GM19463 (cell line): ENCODE measurements at regions not wholly inside any gene's neighbourhood (a gene's known extent, or its start where the extent isn't known, plus 50 kb on each side); places are given as distances from the start of the nearest gene placed in this dataset.
A peak's percentile ranks its signal among the peaks of the same experiment; 100 is the strongest.

Experiments used
- ATAC-seq: cut with Tn5 transposase; IDR thresholded peaks from one replicate; pipeline ENCODE4 v1.9.1; 2021; ENCODE audit warnings: mild to moderate bottlenecking, moderate library complexity; ENCODE audit not compliant: unreplicated experiment

GRCh38 chr11:76298255-76298654, 82.7 kb downstream of the THAP12 start:
- ATAC-seq = no peak

DNA sequence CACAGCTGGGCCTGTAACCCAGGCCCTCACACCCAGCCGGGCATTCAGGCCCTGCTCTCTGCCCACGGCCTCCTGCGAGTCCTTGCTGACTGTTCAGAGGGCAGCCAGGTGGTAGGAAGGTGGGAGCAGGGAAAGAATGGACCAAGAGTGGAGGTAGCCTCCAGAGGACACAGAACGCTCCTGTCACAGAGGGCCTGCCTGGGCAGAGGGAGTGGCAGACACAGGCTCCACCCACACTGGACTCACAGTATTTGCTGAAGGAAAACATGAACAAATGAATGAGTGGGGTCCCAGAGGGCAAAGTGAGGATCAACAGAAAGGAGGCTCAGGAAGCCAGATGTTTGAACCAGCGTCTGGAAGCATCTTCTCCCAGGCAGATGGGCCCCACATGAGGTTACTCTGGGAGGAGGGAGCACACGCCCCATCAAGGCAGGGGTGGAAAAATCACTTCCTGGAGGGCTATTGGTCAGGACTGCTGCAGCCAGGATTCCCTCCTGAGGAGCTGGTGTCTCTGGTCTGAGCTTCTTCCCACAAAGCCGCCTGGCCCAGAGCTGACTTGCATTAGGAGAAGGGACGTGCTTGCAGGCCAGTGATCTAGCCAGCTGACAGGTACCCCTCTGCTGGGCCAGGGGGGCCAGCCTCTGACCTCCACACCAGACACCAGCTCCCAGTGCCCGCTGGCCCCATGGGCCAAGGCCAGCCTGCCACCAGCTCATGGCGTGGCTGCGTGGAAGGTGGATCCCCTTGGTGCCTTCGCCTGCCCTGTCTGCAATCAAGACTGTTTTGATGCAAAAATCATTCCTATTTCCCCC, 84.0 kb downstream of the THAP12 start:
- no peak for ATAC-seq

DNA sequence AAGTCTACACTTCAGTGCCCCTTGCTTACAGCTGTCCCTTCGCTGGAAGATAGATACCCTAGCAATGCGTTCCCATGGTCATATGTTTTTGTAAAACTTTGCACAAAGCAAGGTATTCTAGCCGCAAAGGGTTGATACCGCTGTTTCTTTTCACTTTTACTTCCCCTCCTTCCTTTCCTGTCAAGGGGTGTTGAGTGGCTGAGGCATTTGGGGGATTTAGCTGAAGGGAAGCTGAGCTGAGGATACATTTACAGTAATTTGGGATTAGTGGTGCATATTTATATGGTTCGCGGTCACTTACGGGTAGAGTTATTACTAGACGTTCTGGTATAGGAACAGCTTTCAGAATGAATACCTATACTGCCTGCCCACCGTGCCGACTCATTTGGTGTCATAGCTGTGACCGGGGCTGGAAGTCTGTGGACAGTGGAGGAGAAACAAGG, 86.9 kb upstream of the WNT11 start:
- peak; percentile 42 for ATAC-seq

GRCh38 chr11:76292583-76293188, 86.4 kb upstream of the WNT11 start:
- ATAC-seq = no peak

DNA sequence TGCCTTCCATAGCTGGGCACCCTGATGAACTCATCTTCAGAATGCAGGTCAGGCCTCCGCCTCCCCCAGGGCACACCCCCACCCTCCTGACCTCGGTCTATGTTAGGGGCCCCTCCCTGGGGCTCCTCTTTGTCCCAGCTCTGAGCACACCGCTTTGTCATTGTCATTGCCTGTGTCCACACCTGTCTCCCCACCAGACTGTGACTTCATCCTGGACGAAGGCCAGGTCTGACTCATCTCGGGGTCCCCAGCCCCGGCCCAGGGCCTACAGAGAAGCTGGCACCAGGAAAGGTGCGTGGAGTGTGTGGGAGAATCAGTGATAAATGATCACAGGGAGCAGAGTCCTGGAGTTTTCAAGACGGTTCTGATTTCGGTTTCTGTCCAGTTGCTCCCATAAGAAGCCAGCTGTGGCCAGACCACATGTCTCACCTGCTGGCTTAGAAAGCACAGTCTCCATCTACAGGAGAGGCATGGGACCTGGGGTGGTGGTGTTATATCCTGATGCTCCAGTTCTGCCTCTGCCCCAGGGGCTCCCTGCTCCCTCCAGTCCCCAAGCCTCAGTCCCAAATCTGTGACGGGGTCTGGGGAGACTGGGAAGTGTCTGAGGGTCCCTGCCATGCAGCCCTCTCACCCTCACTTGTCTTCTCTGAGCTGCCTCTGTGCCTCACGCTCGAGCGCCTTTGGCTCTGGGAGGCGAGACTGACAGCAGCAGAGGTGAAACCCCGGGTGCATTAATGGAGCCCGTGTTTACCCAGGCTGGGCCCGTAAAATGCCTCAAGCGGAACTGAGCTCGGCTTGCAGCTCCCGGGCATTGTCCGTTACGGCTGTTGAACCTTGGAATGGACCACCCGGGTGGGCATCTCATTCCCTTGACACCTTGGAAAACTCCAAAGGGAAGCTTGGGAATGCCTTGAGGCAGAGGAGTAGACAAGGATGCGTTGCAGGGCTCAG, 85.5 kb upstream of the WNT11 start:
- ATAC-seq = no peak

DNA sequence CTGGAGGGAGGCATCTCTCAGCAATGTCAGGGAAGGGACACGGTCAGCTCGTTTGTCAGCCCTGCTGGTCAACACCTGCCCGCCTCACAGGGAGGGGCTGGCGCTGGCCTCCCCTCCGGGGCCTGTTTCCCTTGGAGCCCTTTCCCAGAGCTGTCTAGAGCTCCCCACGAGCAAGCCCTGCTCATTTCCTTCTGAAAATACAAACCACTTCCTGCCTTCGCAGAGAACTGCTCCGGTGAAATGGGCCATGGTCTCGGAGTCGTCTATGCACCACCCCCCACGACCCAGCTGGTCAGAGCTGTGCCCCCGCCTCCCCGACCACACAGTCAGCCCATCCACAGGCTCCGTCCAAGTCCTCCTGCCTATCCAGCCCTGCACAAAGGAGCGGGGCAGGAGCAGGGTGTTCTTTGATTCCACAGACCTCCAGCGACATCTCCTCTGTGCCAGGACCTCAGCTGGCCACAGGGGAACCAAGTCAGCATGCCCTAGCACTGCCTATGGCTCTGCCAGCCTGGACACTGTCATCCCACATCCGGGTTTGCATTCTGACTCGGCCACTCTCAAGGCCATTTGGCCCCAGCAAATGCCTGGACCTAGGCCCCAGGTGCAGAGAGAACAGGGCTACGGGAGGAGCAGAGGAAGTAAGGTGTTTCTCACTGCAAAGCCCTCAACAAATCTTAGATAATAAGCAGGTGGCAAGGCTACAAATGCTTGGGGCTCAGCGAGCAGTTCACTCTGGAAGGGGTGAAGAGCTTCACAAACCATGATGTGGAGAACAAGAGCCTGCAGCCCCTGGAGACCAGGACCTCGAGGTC, 82.1 kb upstream of the WNT11 start:
- ATAC-seq = no peak

- no peak for ATAC-seq
These were observed 80.9 kb upstream of the WNT11 start for GRCh38 chr11:76287227-76287626.

DNA sequence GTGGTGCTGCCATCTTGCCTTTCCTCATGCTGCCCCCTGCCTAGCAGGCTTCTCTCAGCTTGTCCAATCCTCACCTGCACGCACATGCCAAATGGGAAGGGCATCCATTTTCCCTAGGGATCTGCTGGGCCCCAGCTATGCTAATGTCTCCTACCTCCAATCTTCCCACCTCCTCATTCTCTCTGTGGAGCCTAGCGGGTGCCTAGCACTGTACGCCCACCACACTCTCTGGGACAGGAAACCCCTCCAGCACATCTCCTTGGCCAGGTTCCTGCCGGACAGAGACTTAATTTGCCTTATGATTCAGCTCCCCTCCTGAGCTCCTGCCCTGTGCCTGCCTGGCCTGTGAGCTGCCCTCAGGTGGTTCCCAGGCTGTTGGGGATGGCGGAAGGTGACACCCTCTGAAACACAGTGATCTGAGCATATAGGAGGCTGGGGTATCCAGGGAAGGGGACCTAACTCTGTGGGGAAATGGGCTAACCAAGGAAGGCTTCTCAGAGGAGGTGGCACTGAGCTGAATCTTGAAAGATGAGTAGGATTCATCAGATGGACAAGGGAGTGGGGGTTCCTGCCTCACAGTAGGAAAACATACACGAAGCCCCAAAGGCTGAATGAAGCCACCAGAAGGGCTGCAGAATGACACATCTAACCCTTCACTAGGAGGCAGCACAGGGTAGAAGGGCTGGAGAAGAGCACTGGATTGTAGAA, 79.2 kb upstream of the WNT11 start:
- ATAC-seq = no peak

DNA sequence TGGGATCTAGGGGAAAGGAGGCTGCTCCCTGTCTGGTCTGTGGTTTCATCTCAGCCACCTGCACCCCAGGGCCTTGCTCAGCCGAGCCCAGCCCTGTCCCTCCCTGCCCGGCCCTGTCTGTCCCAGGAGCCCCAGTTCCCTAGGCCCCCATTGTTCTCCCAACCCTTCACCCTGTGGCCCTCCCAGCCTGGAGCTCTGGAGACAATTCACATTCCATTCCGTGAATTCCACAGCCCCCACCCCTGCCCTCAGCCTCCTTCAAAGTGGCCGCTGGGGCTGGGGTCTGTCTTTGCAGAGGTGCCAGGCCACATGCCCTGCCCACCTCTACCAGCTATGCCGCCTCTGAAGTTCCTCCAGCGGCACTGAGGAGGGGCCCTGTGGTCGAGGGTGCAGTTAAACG, 77.9 kb upstream of the WNT11 start:
- no peak for ATAC-seq

DNA sequence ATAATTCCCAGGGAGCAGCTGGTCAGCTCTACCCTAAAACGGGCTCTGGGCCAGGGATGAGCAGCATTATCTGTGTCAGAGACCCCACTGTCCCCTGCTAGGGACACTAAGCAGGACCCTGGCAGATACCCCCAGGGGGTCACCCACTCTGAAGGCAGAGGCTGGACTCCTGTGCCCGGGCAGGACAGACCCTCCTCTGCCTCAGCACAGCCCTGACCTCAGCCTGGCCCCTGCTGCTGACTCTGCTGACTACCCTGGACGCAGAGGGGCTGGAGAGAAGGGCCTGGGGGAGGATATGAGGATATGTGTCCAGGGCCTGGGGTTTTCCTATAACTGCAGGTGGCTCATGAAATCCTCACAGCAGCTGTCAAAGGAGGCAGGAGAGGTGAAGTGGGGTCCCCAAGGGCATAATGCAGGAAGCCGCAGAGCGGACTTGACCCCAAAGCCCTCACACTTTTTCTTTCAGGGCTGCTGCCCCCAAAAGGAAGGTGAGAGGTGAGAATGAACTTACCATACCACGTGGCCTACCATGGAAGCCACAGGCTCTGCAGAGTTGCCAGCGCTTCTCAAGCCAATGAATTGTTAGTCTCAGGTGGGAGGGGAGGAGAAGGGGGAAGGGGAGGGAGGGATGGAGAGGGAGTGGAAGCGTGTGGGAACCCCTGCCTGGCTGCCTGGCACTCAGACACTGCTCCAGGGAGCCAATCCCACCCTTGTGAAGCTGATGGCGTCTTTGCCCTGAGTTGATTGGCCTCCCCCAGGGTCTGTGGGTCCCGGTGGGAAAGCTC, 76.7 kb upstream of the WNT11 start:
- ATAC-seq = no peak

- ATAC-seq = no peak
These were observed 75.9 kb upstream of the WNT11 start for GRCh38 chr11:76282172-76282571.

DNA sequence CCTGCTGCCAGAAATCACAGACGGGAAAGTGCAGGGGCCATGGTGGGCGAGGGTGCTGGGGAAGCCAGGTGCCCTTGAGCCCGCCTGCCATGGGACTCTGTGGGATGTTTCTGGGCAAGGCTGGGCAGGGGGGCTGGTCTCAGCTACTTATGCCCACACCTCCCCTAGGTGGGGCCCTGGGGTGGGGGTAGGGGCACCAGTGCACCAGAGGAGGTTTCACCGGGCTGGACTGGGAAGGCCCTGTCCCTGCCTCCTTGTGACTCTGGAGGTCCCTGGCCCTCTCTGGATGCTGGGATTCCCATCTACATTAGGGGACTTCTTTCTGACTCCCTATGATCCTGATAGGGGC, 75.2 kb upstream of the WNT11 start:
- ATAC-seq = no peak

GRCh38 chr11:76280882-76281557, 74.7 kb upstream of the WNT11 start:
- ATAC-seq = no peak

- no peak for ATAC-seq
These were observed 74.0 kb upstream of the WNT11 start for GRCh38 chr11:76280151-76280881.

GRCh38 chr11:76279646-76280045, 73.3 kb upstream of the WNT11 start:
- no peak for ATAC-seq

DNA sequence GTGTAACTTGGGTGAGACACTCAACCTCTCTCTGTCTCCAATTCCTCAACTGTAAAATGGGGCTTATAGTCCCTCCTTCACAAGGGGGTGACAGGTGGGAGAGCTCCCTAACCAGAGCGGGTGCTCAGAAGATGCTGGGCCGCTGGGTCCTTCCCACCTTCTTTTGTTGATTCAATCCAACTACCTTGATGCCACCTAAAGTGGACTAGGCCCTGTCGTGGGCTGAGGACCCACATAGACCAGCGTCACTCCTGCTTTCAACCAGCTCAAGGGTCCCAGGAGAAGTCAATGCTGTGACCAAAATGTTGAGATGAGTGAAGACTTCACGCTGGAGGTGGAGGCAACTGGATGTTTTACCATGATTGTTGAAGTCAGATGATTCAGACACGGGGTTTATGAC, 72.7 kb upstream of the WNT11 start:
- ATAC-seq = no peak

DNA sequence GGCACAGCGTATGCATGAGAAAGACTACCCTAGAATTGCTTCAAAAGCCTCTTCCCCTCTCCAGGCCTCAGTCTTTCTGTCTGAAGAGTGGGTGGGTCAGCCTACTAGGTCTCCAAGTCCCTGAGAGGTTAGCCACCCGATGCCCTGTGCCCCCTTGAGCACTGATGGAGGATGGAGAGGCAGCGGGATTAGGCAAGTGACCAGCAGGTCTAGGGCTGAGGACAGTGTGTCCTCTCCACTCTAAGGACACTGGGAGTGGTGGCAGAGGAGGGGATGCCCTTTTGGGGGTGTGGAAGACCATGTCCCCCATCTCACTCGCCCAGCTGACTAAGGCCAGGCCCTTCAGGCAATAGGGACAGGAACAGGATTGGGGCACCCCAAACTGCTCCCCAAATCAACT, 72.2 kb upstream of the WNT11 start:
- no peak for ATAC-seq
